CD4-positive, CD25-positive, alpha-beta regulatory T cell (primary cell): ENCODE measurements at regions not wholly inside any gene's neighbourhood (a gene's known extent, or its start where the extent isn't known, plus 50 kb on each side); places are given as distances from the start of the nearest gene placed in this dataset.

Experiments
- ATAC-seq, 2 donors: fragments of 150-1000 bp; cut with Tn5 transposase; one replicate each; pipeline ENCODE4 v1.10.0; 2021; ENCODE audit warnings: low read depth in 2 of 2, moderate number of reproducible peaks in 2 of 2, moderate library complexity in 1 of 2
- DNase-seq, 3 donors: peaks; one replicate each; pipeline versions ENCODE4 v3.0.0 to v3.0.0-alpha.2; 2012 to 2022; ENCODE audit warnings: mixed read lengths in 1 of 3
- H3K27ac ChIP-seq: one replicate; pipeline ENCODE4 v1.7.0; 2013; ENCODE audit warnings: mild to moderate bottlenecking, low read length; ENCODE audit not compliant: insufficient read depth, poor library complexity, severe bottlenecking
- H3K27me3 ChIP-seq: one replicate; pipeline ENCODE4 v1.7.0; 2013; ENCODE audit warnings: low read length; ENCODE audit not compliant: control insufficient read depth, insufficient read depth
- H3K36me3 ChIP-seq: one replicate; pipeline ENCODE4 v1.7.0; 2013; ENCODE audit warnings: mild to moderate bottlenecking, low read length, moderate library complexity; ENCODE audit not compliant: control insufficient read depth, insufficient read depth
- H3K4me1 ChIP-seq: 2 replicates; pipeline ENCODE4 v1.7.0; 2013; ENCODE audit warnings: mild to moderate bottlenecking, low read length; ENCODE audit not compliant: insufficient read depth, control insufficient read depth, poor library complexity, severe bottlenecking
- H3K4me3 ChIP-seq: one replicate; pipeline ENCODE4 v1.7.0; 2013; ENCODE audit warnings: low read depth, mild to moderate bottlenecking, low read length, moderate library complexity
- H3K9me3 ChIP-seq, 2 experiments: 1 replicate in 1 of 2; 2 replicates in 1 of 2; pipeline ENCODE4 v1.7.0; 2013; ENCODE audit warnings: low read length in 2 of 2, mild to moderate bottlenecking in 1 of 2, moderate library complexity in 1 of 2; ENCODE audit not compliant: control insufficient read depth in 2 of 2
- H3K27ac Mint-ChIP-seq, 3 donors: one replicate each; pipeline ENCODE4 v1.8.0; 2020 to 2022; ENCODE audit warnings: mild to moderate bottlenecking in 3 of 3, mixed read lengths in 3 of 3, moderate library complexity in 2 of 3
- H3K27me3 Mint-ChIP-seq: one replicate; pipeline ENCODE4 v1.8.0; 2022; ENCODE audit warnings: mild to moderate bottlenecking, mixed read lengths
- H3K36me3 Mint-ChIP-seq: one replicate; pipeline ENCODE4 v1.8.0; 2020; ENCODE audit warnings: mixed read lengths
- H3K4me1 Mint-ChIP-seq, 4 donors: one replicate each; pipeline ENCODE4 v1.8.0; 2020 to 2022; ENCODE audit warnings: mixed read lengths in 4 of 4, mild to moderate bottlenecking in 1 of 4
- H3K4me3 Mint-ChIP-seq, 4 donors: one replicate each; pipeline ENCODE4 v1.8.0; 2020 to 2022; ENCODE audit warnings: mild to moderate bottlenecking in 4 of 4, mixed read lengths in 4 of 4, moderate library complexity in 3 of 4
- H3K9me3 Mint-ChIP-seq, 7 donors: one replicate each; pipeline ENCODE4 v1.8.0; 2020 to 2022; ENCODE audit warnings: mixed read lengths in 7 of 7, mild to moderate bottlenecking in 3 of 7, moderate library complexity in 2 of 7

GRCh38 chr14:38755036-38755435, 348.0 kb downstream of the SEC23A start:
- Histone ChIP-seq H3K4me1 (no peaks in the 10 kb centered on the region), H3K9me3 (no peaks in the 10 kb centered on the region), H3K4me3 (no peak overlapping the region), H3K27me3 (no peaks in the 10 kb centered on the region), H3K27ac (no peak overlapping the region), H3K36me3 (no peaks in the 10 kb centered on the region)
- no peak overlapping the region for H3K4me3 Mint-ChIP-seq
- no peak for DNase-seq
- H3K27me3 Mint-ChIP-seq: no peaks in the 10 kb centered on the region
- H3K36me3 Mint-ChIP-seq: no peaks in the 10 kb centered on the region
- ATAC-seq: no peak
- H3K4me1 Mint-ChIP-seq: no peaks in the 10 kb centered on the region
- peaks cover 0 to 4% (median 0%) of the 10 kb centered on the region in 7 donors for H3K9me3 Mint-ChIP-seq
- no peak overlapping the region for H3K27ac Mint-ChIP-seq

GRCh38 chr14:38752750-38753149, 350.3 kb downstream of the SEC23A start:
- no peaks in the 10 kb centered on the region for H3K27me3 ChIP-seq
- DNase-seq: no peak
- Mint-ChIP-seq H3K4me3 (no peak overlapping the region), H3K36me3 (no peaks in the 10 kb centered on the region), H3K9me3 (peaks cover 0 to 3% (median 0%) of the 10 kb centered on the region in 7 donors), H3K4me1 (no peaks in the 10 kb centered on the region), H3K27me3 (no peaks in the 10 kb centered on the region), H3K27ac (no peak overlapping the region)
- H3K36me3 ChIP-seq: no peaks in the 10 kb centered on the region
- no peak overlapping the region for H3K27ac ChIP-seq
- no peak overlapping the region for H3K4me3 ChIP-seq
- no peaks in the 10 kb centered on the region for H3K4me1 ChIP-seq
- H3K9me3 ChIP-seq: no peaks in the 10 kb centered on the region
- ATAC-seq: no peak

- H3K9me3 ChIP-seq: no peaks in the 10 kb centered on the region
- ATAC-seq (no peak), DNase-seq (no peak)
- Mint-ChIP-seq H3K4me1 (no peaks in the 10 kb centered on the region), H3K27ac (no peak overlapping the region), H3K9me3 (peaks cover 0 to 3% (median 0%) of the 10 kb centered on the region in 7 donors), H3K27me3 (no peaks in the 10 kb centered on the region), H3K4me3 (no peak overlapping the region), H3K36me3 (no peaks in the 10 kb centered on the region)
- H3K27me3 ChIP-seq: no peaks in the 10 kb centered on the region
- H3K27ac ChIP-seq: no peak overlapping the region
- H3K4me1 ChIP-seq: no peaks in the 10 kb centered on the region
- H3K36me3 ChIP-seq: no peaks in the 10 kb centered on the region
- no peak overlapping the region for H3K4me3 ChIP-seq
These were observed 350.7 kb downstream of the SEC23A start for GRCh38 chr14:38752341-38752740.

- Histone ChIP-seq H3K27me3 (no peaks in the 10 kb centered on the region), H3K36me3 (no peaks in the 10 kb centered on the region), H3K4me1 (no peaks in the 10 kb centered on the region), H3K4me3 (no peak overlapping the region), H3K9me3 (no peaks in the 10 kb centered on the region), H3K27ac (no peak overlapping the region)
- Mint-ChIP-seq H3K4me3 (no peak overlapping the region), H3K36me3 (no peaks in the 10 kb centered on the region), H3K27ac (no peak overlapping the region), H3K27me3 (no peaks in the 10 kb centered on the region), H3K9me3 (peaks cover 0 to 3% (median 0%) of the 10 kb centered on the region in 7 donors), H3K4me1 (no peaks in the 10 kb centered on the region)
- DNase-seq (no peak), ATAC-seq (no peak)
These were observed 351.6 kb downstream of the SEC23A start for GRCh38 chr14:38751459-38751858.

GRCh38 chr14:38749936-38750335, 353.1 kb downstream of the SEC23A start:
- H3K27me3 ChIP-seq: no peaks in the 10 kb centered on the region
- Mint-ChIP-seq H3K36me3 (no peaks in the 10 kb centered on the region), H3K27ac (no peak overlapping the region), H3K4me1 (no peaks in the 10 kb centered on the region), H3K27me3 (no peaks in the 10 kb centered on the region), H3K4me3 (no peak overlapping the region), H3K9me3 (peaks cover 0 to 3% (median 0%) of the 10 kb centered on the region in 7 donors)
- no peaks in the 10 kb centered on the region for H3K4me1 ChIP-seq
- no peak overlapping the region for H3K27ac ChIP-seq
- H3K36me3 ChIP-seq: no peaks in the 10 kb centered on the region
- H3K9me3 ChIP-seq: no peaks in the 10 kb centered on the region
- H3K4me3 ChIP-seq: no peak overlapping the region
- no peak for ATAC-seq
- DNase-seq: no peak

DNA sequence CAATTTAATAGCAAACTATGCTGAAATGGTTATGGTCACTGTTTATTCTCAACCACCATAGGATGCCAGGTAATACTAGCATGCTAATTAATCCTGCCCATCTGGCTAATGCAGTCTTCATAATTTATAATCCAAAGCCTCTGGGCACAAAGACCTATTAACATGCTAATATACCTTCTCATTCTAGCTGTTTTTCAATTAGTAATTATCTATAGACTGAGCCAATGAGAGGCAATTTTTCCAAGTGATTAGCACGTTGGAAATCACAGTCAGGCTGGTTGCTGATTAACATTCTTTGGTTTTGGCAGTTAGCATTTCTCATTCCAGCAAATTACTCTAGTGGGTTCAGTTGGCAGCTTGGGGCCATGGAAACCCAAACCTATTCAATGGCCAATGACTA, 357.2 kb downstream of the SEC23A start:
- Histone ChIP-seq H3K27ac (no peak overlapping the region), H3K4me3 (no peak overlapping the region)
- H3K4me1 Mint-ChIP-seq: no peaks in the 10 kb centered on the region

DNA sequence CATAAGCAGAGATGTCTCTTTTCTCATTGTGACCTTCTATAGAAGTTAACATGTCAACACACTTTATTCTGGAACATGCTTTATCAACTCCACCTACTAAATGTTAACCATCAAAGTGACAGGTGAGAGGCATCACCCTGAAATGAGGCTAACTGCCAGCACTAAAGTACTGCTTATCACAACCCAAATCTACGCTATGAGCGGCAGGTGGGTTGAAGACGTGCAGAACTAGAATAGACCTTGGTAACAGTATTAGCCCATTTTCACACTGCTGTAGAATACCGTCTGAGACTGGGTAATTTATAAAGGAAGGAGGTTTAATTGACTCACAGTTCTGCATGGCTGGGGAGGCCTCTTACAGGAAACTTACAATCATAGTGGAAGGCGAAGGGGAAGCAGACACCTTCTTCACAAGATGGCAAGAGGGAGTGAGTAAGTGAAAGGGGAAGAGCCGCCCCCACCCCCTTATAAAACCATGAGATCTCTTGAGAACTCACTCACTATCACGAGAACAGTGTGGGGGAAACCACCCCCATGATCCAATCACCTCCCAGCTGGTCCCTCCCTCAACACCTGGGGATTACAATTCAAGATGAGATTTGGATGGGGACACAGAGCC, 359.0 kb downstream of the SEC23A start:
- ATAC-seq (no peak), DNase-seq (no peak)
- Mint-ChIP-seq H3K9me3 (no peaks in the 10 kb centered on the region), H3K4me3 (no peak overlapping the region), H3K36me3 (no peaks in the 10 kb centered on the region), H3K4me1 (no peaks in the 10 kb centered on the region), H3K27ac (no peak overlapping the region), H3K27me3 (no peaks in the 10 kb centered on the region)
- no peaks in the 10 kb centered on the region for H3K36me3 ChIP-seq
- H3K27ac ChIP-seq: no peak overlapping the region
- no peaks in the 10 kb centered on the region for H3K27me3 ChIP-seq
- H3K9me3 ChIP-seq: no peaks in the 10 kb centered on the region
- H3K4me1 ChIP-seq: no peaks in the 10 kb centered on the region
- no peak overlapping the region for H3K4me3 ChIP-seq

More for the DNA sequence above, 357.2 kb downstream of the SEC23A start:
- no peaks in the 10 kb centered on the region for H3K36me3 ChIP-seq
- no peaks in the 10 kb centered on the region for H3K9me3 ChIP-seq
- no peak for DNase-seq
- no peak for ATAC-seq
- H3K27me3 ChIP-seq: no peaks in the 10 kb centered on the region
- H3K27me3 Mint-ChIP-seq: no peaks in the 10 kb centered on the region
- H3K27ac Mint-ChIP-seq: no peak overlapping the region
- peaks cover 0 to 3% (median 0%) of the 10 kb centered on the region in 7 donors for H3K9me3 Mint-ChIP-seq
- H3K4me3 Mint-ChIP-seq: no peak overlapping the region
- no peaks in the 10 kb centered on the region for H3K36me3 Mint-ChIP-seq
- H3K4me1 ChIP-seq: no peaks in the 10 kb centered on the region

- Histone ChIP-seq H3K27ac (no peak overlapping the region), H3K4me3 (no peak overlapping the region), H3K27me3 (no peaks in the 10 kb centered on the region), H3K9me3 (no peaks in the 10 kb centered on the region), H3K4me1 (no peaks in the 10 kb centered on the region), H3K36me3 (no peaks in the 10 kb centered on the region)
- Mint-ChIP-seq H3K27me3 (no peaks in the 10 kb centered on the region), H3K4me1 (no peaks in the 10 kb centered on the region), H3K36me3 (no peaks in the 10 kb centered on the region), H3K4me3 (no peak overlapping the region), H3K27ac (no peak overlapping the region), H3K9me3 (peaks cover 0 to 9% (median 0%) of the 10 kb centered on the region in 7 donors)
- DNase-seq: no peak
- no peak for ATAC-seq
These were observed 365.2 kb downstream of the SEC23A start for GRCh38 chr14:38737686-38738407.
